ENCODE measurements at regions not wholly inside any gene's neighbourhood (a gene's known extent, or its start where the extent isn't known, plus 50 kb on each side); places are given as distances from the start of the nearest gene placed in this dataset.

DNA sequence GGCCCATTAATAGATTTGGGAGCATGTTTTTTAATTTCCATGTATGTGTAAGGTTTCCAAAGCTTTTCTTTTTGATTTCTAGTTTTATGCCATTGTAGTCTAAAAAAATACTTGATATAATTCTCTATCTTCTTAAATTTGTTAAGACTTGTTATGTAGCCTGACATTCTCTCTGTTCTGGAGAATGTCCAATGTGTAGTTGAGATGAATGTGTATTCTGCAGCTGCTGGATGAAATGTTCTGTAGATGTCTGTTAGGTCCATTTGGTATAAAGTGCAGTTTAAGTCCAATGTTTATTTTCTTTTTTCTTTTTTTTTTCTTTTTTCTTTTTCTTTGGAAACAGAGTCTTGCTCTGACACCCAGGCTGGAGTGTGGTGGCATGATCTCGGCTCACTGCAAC is 378.5 kb upstream of the MAD2L1 start:
- no peaks in the 10 kb centered on the region for H3K36me3 Mint-ChIP-seq (ENCODE audit: insufficient read depth in 2 of 2)
- ATAC-seq (replicated peaks in 1 of 2) (no peak), DNase-seq (no peak)
- H3K27me3 Mint-ChIP-seq (ENCODE audit: low read depth), result peaks cover 5% of the 10 kb centered on the region
- H3K4me1 Mint-ChIP-seq (ENCODE audit: low read depth), result no peaks in the 10 kb centered on the region
- peaks cover 0 to 2% of the 10 kb centered on the region in 2 donors for H3K9me3 Mint-ChIP-seq
- no peak overlapping the region for H3K4me3 Mint-ChIP-seq
- H3K27ac Mint-ChIP-seq, result no peak overlapping the region

DNA sequence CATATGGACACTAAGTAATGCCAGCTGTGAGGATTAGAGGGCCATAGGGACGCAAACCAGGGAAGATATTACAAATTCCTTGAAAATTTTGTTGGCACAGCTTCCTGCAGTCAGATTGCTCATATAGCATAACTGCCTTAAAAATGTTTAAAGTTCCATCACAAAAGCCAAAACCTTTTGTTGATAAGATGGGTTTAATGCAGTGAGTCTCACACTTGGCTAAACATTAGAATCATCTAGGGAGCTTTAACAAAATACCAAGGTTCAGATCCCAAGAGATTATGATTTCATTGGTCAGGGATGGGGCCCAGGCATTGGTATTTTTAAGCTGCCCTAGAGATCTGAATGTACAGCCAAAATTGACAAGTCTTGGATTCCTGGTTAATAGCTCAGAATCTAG is 376.5 kb upstream of the MAD2L1 start:
- H3K36me3 Mint-ChIP-seq (ENCODE audit: insufficient read depth in 2 of 2), result no peaks in the 10 kb centered on the region
- no peak for DNase-seq
- H3K27ac Mint-ChIP-seq, result no peak overlapping the region
- H3K4me1 Mint-ChIP-seq (ENCODE audit: low read depth), result no peaks in the 10 kb centered on the region
- no peak overlapping the region for H3K4me3 Mint-ChIP-seq
- peaks cover 0 to 2% of the 10 kb centered on the region in 2 donors for H3K9me3 Mint-ChIP-seq
- ATAC-seq (replicated peaks in 1 of 2), result no peak
- H3K27me3 Mint-ChIP-seq (ENCODE audit: low read depth), result peaks cover 5% of the 10 kb centered on the region

DNA sequence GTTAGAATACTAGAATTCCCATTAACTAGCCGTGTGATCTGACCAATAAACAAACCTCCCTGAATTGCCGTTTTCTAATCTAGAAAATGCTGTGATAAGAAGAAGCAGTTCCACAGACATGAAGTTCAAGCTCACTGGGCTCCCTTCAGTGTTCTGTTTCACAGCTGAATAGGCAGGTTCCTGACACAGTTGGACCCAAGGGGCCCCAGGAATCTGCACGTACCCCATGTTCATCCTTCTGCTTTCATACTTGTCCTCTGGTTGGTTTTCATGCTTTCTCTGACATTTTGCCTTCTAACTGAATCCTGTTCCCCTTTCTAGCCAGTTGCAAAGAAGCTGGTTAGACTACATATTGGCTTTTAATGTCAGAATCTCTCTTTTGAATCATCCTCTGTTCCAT is 374.1 kb upstream of the MAD2L1 start:
- Mint-ChIP-seq H3K27ac (no peak overlapping the region), H3K4me1 (ENCODE audit: low read depth) (no peaks in the 10 kb centered on the region), H3K36me3 (ENCODE audit: insufficient read depth in 2 of 2) (no peaks in the 10 kb centered on the region), H3K4me3 (no peak overlapping the region), H3K27me3 (ENCODE audit: low read depth) (peaks cover 5% of the 10 kb centered on the region), H3K9me3 (no peaks in the 10 kb centered on the region)
- no peak for ATAC-seq (replicated peaks in 1 of 2)
- DNase-seq, result no peak

DNA sequence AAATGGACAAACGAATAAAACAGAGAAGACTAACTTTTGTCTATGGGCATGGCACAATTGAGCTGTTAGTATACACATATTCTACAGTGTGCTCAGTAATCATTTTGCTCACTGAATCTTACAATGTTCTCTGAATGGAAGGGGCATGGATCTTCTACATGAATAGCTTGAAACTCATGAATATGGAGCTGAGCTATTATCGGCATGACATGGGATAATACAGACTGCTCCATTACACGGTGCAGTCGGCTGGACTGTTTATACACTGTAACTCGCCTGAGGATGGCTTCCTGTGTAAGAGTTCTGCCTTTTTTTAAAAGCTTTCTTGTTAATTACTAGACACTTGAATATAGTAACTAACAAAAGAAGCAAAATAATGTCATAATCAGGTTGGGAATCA is 368.5 kb upstream of the MAD2L1 start:
- Mint-ChIP-seq H3K36me3 (ENCODE audit: insufficient read depth in 2 of 2) (no peaks in the 10 kb centered on the region), H3K27me3 (ENCODE audit: low read depth) (no peaks in the 10 kb centered on the region), H3K9me3 (no peaks in the 10 kb centered on the region), H3K4me1 (ENCODE audit: low read depth) (no peaks in the 10 kb centered on the region), H3K27ac (no peak overlapping the region), H3K4me3 (no peak overlapping the region)
- no peak for DNase-seq
- ATAC-seq (replicated peaks in 1 of 2), result no peak

DNA sequence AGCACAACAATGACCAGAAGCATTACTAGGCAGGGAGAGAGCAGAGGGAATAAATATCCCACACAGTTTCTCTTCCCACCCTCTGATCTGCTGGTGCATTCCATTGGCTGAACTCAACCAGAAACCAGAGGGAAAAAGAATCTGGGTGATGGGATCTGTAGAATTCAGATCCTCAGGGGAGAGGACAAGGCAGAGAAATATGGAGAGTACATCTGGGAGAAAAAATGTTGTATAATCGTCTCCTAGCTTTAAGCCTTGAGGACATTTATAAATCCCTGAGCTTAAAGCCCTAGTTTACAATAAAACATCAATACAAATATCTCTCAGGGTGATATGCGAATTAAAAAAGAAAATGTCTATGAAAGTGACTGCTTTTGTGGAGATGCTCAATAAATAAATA is 368.1 kb upstream of the MAD2L1 start:
- Mint-ChIP-seq H3K36me3 (ENCODE audit: insufficient read depth in 2 of 2) (no peaks in the 10 kb centered on the region), H3K4me3 (no peak overlapping the region), H3K27ac (no peak overlapping the region), H3K27me3 (ENCODE audit: low read depth) (no peaks in the 10 kb centered on the region), H3K4me1 (ENCODE audit: low read depth) (no peaks in the 10 kb centered on the region), H3K9me3 (no peaks in the 10 kb centered on the region)
- ATAC-seq (replicated peaks in 1 of 2), result no peak
- no peak for DNase-seq

DNA sequence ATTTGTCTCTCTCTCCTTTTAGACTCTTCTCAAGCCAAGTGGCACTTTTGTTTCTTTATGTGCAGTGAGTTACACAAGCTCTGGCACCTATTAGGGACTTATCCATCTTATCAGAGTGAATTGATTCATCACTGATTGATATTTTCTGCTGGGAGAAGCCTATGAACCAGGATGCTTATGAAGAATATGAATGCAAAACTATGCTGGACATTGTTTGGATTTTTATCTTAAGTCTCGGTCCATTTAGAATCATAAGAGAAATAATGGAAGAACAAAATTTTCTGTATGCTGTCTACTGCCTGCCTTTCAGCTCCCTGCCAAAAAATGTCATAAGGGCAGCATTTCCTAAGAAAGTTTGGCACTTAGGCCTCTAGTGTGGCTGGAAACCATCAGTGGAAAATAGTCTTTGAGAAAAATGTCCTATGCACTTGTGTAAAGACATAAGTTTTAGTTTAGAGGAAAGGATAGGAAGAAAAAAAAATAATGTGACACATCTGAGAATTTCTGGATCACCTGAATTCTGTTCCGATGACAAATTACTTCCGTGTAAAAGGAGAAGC is 365.7 kb upstream of the MAD2L1 start:
- no peaks in the 10 kb centered on the region for H3K4me1 Mint-ChIP-seq (ENCODE audit: low read depth)
- H3K4me3 Mint-ChIP-seq, result no peak overlapping the region
- DNase-seq, result no peak
- no peaks in the 10 kb centered on the region for H3K36me3 Mint-ChIP-seq (ENCODE audit: insufficient read depth in 2 of 2)
- no peak overlapping the region for H3K27ac Mint-ChIP-seq
- no peaks in the 10 kb centered on the region for H3K9me3 Mint-ChIP-seq
- no peaks in the 10 kb centered on the region for H3K27me3 Mint-ChIP-seq (ENCODE audit: low read depth)
- ATAC-seq (replicated peaks in 1 of 2), result no peak

DNA sequence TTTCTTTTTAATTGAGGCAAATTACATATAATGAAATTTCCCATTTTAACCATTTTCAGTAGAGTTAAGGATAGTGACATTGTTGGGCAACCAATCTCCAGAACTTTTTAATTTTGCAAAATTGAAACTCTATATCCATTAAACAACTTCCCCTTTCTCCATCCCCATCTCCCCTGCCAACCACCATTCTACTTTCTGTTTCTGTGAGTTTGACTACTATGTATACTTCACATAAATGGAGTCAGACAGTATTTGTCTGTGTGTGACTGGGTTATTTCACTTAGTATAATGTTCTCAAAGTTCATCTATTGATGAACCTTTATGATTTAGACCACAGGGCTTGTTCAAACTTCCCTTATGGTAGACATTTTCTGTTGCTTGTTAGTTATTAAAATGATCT is 364.5 kb upstream of the MAD2L1 start:
- Mint-ChIP-seq H3K27ac (no peak overlapping the region), H3K4me3 (no peak overlapping the region), H3K9me3 (no peaks in the 10 kb centered on the region), H3K4me1 (ENCODE audit: low read depth) (no peaks in the 10 kb centered on the region), H3K27me3 (ENCODE audit: low read depth) (no peaks in the 10 kb centered on the region), H3K36me3 (ENCODE audit: insufficient read depth in 2 of 2) (no peaks in the 10 kb centered on the region)
- DNase-seq, result no peak
- ATAC-seq (replicated peaks in 1 of 2), result no peak

DNA sequence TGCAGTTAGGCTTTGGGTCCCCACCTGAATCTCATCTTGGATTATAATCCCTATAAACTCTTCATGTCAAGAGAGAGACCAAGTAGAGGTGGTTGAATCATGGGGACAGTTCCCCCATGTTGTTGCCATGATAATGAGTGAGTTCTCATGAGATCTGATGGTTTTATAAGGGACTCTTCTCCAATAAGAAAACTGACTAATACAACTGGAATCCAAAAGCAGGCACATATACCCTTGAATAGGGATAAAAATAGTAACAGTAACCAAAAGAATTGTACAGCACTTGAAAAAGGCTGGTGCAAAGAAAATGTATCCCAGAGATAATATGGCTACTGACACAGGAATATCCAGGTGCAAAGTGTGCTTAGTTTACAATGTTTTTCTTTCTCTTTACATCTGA is 351.5 kb upstream of the MAD2L1 start:
- no peak overlapping the region for H3K4me3 Mint-ChIP-seq
- H3K27me3 Mint-ChIP-seq (ENCODE audit: low read depth), result no peaks in the 10 kb centered on the region
- no peak overlapping the region for H3K27ac Mint-ChIP-seq
- H3K4me1 Mint-ChIP-seq (ENCODE audit: low read depth), result no peaks in the 10 kb centered on the region
- ATAC-seq (replicated peaks in 1 of 2), result no peak
- H3K9me3 Mint-ChIP-seq, result peaks cover 0 to 7% of the 10 kb centered on the region in 2 donors
- no peak for DNase-seq
- peaks cover 0 to under 1% of the 10 kb centered on the region in 2 donors for H3K36me3 Mint-ChIP-seq (ENCODE audit: insufficient read depth in 2 of 2)

DNA sequence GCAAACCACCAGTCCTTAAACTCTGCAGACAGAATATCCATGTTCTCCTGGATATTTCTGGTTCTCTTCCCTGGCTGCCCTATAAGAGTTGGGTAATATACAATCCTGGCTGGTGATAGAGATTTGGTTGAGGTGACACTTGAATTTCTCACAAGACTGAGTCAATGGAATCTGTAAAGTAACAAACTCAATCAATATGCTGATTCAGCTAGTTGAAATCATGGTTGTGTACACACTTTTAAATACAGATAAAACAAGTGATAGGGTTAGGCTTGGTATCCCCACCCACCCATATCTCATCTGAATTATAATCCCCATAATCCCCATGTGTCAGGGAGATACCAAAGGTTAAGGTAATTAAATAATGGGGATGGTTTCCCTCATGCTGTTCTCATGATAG is 349.2 kb upstream of the MAD2L1 start:
- Mint-ChIP-seq H3K4me3 (no peak overlapping the region), H3K36me3 (ENCODE audit: insufficient read depth in 2 of 2) (peaks cover 0 to 2% of the 10 kb centered on the region in 2 donors), H3K27me3 (ENCODE audit: low read depth) (no peaks in the 10 kb centered on the region), H3K27ac (no peak overlapping the region), H3K9me3 (peaks cover 2 to 15% of the 10 kb centered on the region in 2 donors), H3K4me1 (ENCODE audit: low read depth) (no peaks in the 10 kb centered on the region)
- ATAC-seq (replicated peaks in 1 of 2) (no peak), DNase-seq (no peak)

DNA sequence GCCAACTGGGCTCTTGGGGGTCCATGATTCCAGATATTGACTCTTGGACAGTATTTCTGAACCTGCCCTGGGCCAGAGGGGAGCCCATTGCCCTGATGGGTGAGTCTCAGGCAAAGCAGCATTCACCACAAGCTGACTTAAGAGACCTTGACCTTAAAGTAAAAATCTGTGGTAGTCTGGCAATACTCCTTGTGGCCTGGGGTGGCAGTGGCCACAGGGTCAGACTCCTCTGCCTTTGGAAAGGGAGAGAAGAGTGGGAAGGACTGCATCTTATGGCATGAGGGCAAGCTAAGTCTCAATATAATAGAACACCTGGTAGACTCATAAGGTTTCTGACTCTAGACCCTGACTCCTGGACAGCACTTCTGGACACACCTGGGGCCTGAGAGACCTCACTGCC is 340.3 kb upstream of the MAD2L1 start:
- ATAC-seq (replicated peaks in 1 of 2), result no peak
- Mint-ChIP-seq H3K36me3 (ENCODE audit: insufficient read depth in 2 of 2) (peaks cover 2% of the 10 kb centered on the region in 2 donors), H3K4me1 (ENCODE audit: low read depth) (no peaks in the 10 kb centered on the region)

DNA sequence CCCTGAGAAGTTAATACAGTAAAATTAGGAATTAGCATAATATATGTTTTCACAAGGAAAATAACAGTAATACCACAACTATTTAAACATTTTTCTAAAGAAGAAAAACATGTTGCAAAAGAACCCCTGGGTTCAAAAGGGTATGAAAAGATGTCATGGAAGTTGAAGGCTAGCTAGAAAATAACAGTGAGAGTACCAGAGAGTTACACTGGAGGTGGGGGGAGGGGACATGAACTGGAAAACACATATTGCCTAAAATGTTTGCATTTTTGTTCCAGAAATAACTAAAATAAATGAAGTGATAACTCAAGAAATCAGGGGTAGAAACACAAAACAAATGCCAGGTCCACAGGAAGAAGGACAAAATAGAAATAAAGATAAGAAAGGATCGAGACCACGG is 336.6 kb upstream of the MAD2L1 start:
- ATAC-seq (replicated peaks in 1 of 2) (no peak), DNase-seq (no peak)
- Mint-ChIP-seq H3K27me3 (ENCODE audit: low read depth) (no peaks in the 10 kb centered on the region), H3K4me1 (ENCODE audit: low read depth) (no peaks in the 10 kb centered on the region), H3K27ac (no peak overlapping the region), H3K36me3 (ENCODE audit: insufficient read depth in 2 of 2) (peaks cover 0 to 2% of the 10 kb centered on the region in 2 donors), H3K9me3 (peaks cover 3% of the 10 kb centered on the region in 2 donors), H3K4me3 (no peak overlapping the region)

More for the DNA sequence above, 340.3 kb upstream of the MAD2L1 start:
- H3K27me3 Mint-ChIP-seq (ENCODE audit: low read depth), result no peaks in the 10 kb centered on the region
- no peak for DNase-seq
- H3K9me3 Mint-ChIP-seq, result peaks cover 7 to 15% of the 10 kb centered on the region in 2 donors
- no peak overlapping the region for H3K27ac Mint-ChIP-seq
- H3K4me3 Mint-ChIP-seq, result no peak overlapping the region

DNA sequence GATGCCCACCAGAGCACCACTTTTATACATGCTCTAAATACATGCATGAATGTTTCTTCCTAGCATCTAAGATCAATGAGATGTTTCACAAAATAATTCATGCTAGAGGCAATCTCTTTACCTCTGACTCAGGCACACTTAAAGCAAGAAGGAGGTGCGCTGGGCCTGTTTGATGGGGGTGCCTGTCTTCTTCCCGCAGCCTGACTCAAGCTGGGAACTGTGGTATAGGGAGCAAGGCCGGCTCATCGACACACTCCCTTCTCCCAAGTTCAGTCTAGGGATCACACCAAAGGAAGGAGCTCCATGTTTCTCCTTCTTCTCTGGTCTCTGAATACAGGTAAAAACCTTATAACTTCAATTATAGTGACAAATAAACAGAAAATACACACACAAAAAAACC is 333.8 kb upstream of the MAD2L1 start:
- ATAC-seq (replicated peaks in 1 of 2), result no peak
- peaks cover 0 to 2% of the 10 kb centered on the region in 2 donors for H3K9me3 Mint-ChIP-seq
- H3K27ac Mint-ChIP-seq, result no peak overlapping the region
- H3K4me1 Mint-ChIP-seq (ENCODE audit: low read depth), result no peaks in the 10 kb centered on the region
- H3K27me3 Mint-ChIP-seq (ENCODE audit: low read depth), result no peaks in the 10 kb centered on the region
- no peaks in the 10 kb centered on the region for H3K36me3 Mint-ChIP-seq (ENCODE audit: insufficient read depth in 2 of 2)
- no peak overlapping the region for H3K4me3 Mint-ChIP-seq
- no peak for DNase-seq

DNA sequence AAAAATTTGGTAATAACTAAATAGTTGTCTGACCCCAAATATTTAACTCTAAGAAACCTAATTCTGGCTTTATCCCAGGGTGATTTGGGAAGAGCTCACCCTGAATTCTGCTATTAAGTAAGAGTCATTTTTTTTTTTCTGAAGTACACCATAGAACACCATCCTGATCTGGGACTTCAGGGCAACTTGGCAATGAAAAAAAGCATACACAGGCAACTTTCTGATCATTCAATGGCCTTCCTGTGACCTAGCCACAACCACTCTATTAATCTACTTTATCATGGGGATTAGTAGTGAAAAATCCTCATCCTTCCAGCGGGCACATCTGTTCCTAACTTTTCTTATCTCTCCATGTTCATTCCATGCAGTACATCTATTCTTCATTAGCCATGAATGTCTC is 333.2 kb upstream of the MAD2L1 start:
- no peaks in the 10 kb centered on the region for H3K36me3 Mint-ChIP-seq (ENCODE audit: insufficient read depth in 2 of 2)
- DNase-seq (no peak), ATAC-seq (replicated peaks in 1 of 2) (no peak)
- no peaks in the 10 kb centered on the region for H3K4me1 Mint-ChIP-seq (ENCODE audit: low read depth)
- no peak overlapping the region for H3K27ac Mint-ChIP-seq
- H3K27me3 Mint-ChIP-seq (ENCODE audit: low read depth), result no peaks in the 10 kb centered on the region
- peaks cover 0 to under 1% of the 10 kb centered on the region in 2 donors for H3K9me3 Mint-ChIP-seq
- H3K4me3 Mint-ChIP-seq, result no peak overlapping the region

DNA sequence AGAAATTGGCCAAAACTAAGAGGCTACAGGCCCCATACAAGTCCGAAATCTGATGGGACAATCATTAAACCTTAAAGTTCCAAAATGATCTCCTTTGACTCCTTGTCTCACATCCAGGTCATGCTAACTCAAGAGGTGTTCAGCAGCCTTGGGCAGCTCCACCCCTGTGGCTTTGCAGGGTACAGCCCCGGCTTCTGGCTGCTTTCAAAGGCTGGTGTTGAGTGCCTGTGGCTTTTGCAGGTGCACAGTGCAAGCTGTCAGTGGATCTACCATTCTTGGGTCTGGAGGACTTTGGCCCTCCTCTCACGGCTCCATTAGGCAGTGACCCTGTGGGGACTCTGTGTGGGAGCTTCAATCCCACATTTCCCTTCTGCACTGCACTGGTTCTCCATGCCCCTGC is 329.1 kb upstream of the MAD2L1 start:
- Mint-ChIP-seq H3K27me3 (ENCODE audit: low read depth) (no peaks in the 10 kb centered on the region), H3K4me1 (ENCODE audit: low read depth) (no peaks in the 10 kb centered on the region), H3K27ac (no peak overlapping the region), H3K36me3 (ENCODE audit: insufficient read depth in 2 of 2) (no peaks in the 10 kb centered on the region), H3K4me3 (no peak overlapping the region), H3K9me3 (no peaks in the 10 kb centered on the region)
- DNase-seq, result no peak
- no peak for ATAC-seq (replicated peaks in 1 of 2)
